ENCODE measurements at regions not wholly inside any gene's neighbourhood (a gene's known extent, or its start where the extent isn't known, plus 50 kb on each side); places are given as distances from the start of the nearest gene placed in this dataset.

DNA sequence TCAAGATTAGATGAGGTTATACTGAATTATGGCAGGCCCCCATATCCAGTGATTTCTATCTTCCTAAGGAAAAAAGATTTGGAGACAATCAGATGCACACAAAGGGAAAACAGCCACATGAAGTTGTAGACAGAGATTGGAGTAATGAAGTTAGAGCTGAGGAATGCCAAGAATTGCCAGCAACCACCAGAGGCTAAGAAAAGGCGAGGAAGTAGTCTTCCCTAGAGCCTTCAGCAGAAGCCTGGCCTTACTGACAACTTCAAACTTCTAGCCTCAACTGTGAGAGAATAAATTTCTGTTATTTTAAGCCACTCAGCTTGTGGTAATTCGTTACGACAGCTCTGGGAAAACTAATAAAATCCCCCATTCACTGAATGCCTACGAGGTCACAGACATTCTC lies 473.9 kb downstream of the COL12A1 start:
- TF ChIP-seq ZFP3 (CRISPR knock-in tag; IDR thresholded peaks at IDR 0.05) (no peak), ESRRG (CRISPR knock-in tag; IDR thresholded peaks at IDR 0.05) (no peak), ZNF8 (CRISPR knock-in tag; IDR thresholded peaks at IDR 0.05) (no peak), ZNF70 (CRISPR knock-in tag; IDR thresholded peaks at IDR 0.05) (no peak), ZFP30 (CRISPR knock-in tag; IDR thresholded peaks at IDR 0.05) (no peak), ARNTL (CRISPR knock-in tag; IDR thresholded peaks at IDR 0.05; ENCODE audit: borderline replicate concordance, low read depth) (no peak)

Data from SK-N-SH treated with all-trans-retinoic acid at 6 μM for 48 hours (cell line).